Neural progenitor cell (in vitro differentiated cells): ENCODE measurements at regions not wholly inside any gene's neighbourhood (a gene's known extent, or its start where the extent isn't known, plus 50 kb on each side); places are given as distances from the start of the nearest gene placed in this dataset.

Source experiments
- DNase-seq: peaks from one replicate; pipeline ENCODE4 v3.0.0-alpha.2; 2016; ENCODE audit warnings: low spot score
- H2AFZ ChIP-seq: fragments of 200-600 bp; sonication (generic); replicated peaks from 2 replicates; pipeline ENCODE4 v1.6.1; 2016; ENCODE audit warnings: antibody characterized with exemption
- H3F3A ChIP-seq: fragments of 200-600 bp; sonication (generic); 2 replicates; pipeline ENCODE4 v1.6.1; 2016; ENCODE audit warnings: antibody characterized with exemption, low read depth
- H3K27ac ChIP-seq: fragments of 200-600 bp; sonication (generic); 2 replicates; pipeline ENCODE4 v1.5.1; 2016; ENCODE audit warnings: mild to moderate bottlenecking
- H3K27me3 ChIP-seq: fragments of 200-600 bp; sonication (generic); 2 replicates; pipeline ENCODE4 v1.6.1; 2016; ENCODE audit warnings: mild to moderate bottlenecking, moderate library complexity
- H3K36me3 ChIP-seq: fragments of 200-600 bp; sonication (generic); 2 replicates; pipeline ENCODE4 v1.5.1; 2016
- H3K4me1 ChIP-seq: fragments of 200-600 bp; sonication (generic); 2 replicates; pipeline ENCODE4 v1.6.1; 2016; ENCODE audit warnings: mixed run types
- H3K4me2 ChIP-seq: fragments of 200-600 bp; sonication (generic); 2 replicates; pipeline ENCODE4 v1.6.1; 2016
- H3K4me3 ChIP-seq: fragments of 200-600 bp; sonication (generic); 2 replicates; pipeline ENCODE4 v1.5.1; 2016
- H3K79me2 ChIP-seq: fragments of 200-600 bp; sonication (generic); 2 replicates; pipeline ENCODE4 v1.6.1; 2016; ENCODE audit warnings: low read depth
- H3K9ac ChIP-seq: fragments of 200-600 bp; sonication (generic); 2 replicates; pipeline ENCODE4 v1.6.1; 2016
- H3K9me3 ChIP-seq: fragments of 200-600 bp; sonication (generic); 2 replicates; pipeline ENCODE4 v1.5.1; 2016; ENCODE audit warnings: low read depth
- H4K20me1 ChIP-seq: fragments of 200-600 bp; sonication (generic); 2 replicates; pipeline ENCODE4 v1.6.1; 2016; ENCODE audit warnings: low read depth
- H3K27ac Mint-ChIP-seq: 3 replicates; pipeline ENCODE4 v1.8.0; 2021; ENCODE audit warnings: mixed read lengths
- H3K27me3 Mint-ChIP-seq: 2 replicates; pipeline ENCODE4 v1.8.0; 2022; ENCODE audit warnings: low read depth, mild to moderate bottlenecking, inconsistent platforms, moderate library complexity, mixed read lengths; ENCODE audit not compliant: insufficient read depth
- H3K36me3 Mint-ChIP-seq: 3 replicates; pipeline ENCODE4 v1.8.0; 2021; ENCODE audit warnings: mixed read lengths
- H3K4me1 Mint-ChIP-seq: 3 replicates; pipeline ENCODE4 v1.8.0; 2021; ENCODE audit warnings: mixed read lengths
- H3K4me3 Mint-ChIP-seq: 3 replicates; pipeline ENCODE4 v1.8.0; 2021; ENCODE audit warnings: mild to moderate bottlenecking, moderate library complexity, mixed read lengths
- H3K9me3 Mint-ChIP-seq: 3 replicates; pipeline ENCODE4 v1.8.0; 2020; ENCODE audit warnings: mixed read lengths
- EZH2 ChIP-seq: fragments of 200-600 bp; sonication (generic); IDR thresholded peaks from 2 replicates; pipeline ENCODE4 v1.6.1; 2017; ENCODE audit warnings: antibody characterized with exemption, mild to moderate bottlenecking, moderate library complexity
- EZH2phosphoT487 ChIP-seq: fragments of 200-600 bp; sonication (generic); IDR thresholded peaks from 2 replicates; pipeline ENCODE4 v1.6.1; 2017; ENCODE audit warnings: antibody characterized with exemption
- TF ChIP-seq, protein P1 (sequence below): fragments of 200-600 bp; sonication (generic); IDR thresholded peaks from 2 replicates; pipeline ENCODE4 v1.5.1; 2017; ENCODE audit warnings: antibody characterized with exemption, mild to moderate bottlenecking

DNA sequence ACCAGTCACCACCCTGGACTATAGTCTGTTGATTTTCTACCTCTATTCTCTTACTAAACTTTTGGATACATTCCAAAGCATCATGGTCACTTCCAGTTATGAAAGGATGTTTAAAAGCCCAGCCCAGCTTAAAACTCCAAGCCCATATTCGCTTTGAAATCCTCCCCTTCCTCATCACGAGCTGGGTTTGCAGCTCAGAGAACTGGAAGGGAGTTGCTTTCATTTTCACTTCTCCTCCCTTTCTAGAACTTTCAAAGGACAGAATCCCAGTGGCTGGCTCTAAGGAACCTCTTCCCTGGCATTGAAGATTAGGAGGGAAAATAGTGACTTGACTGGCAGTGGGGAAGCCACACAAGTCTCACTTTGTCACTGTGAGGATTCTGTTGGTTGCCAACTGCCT is 100.1 kb upstream of the DYNLRB2 start:
- H3K27me3 ChIP-seq = no peaks in the 10 kb centered on the region

DNA sequence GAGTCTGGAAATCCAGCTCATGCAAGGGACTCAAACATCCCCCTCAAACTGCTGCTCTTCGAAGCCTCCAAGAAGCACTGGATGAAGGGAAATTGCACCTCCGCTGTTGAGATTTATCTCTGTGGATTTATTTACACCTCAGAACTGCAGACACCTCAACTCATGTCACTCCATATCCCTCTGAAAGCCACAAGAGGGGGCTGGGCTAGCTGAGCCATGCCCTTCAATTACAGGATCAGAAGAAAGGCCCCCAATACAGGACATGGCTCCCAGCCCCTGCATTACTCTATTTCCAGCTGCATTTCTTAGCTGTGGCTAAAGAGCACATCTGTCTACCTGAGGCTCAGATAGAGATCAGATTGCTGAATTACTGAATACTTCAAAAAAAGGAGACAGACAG is 103.1 kb upstream of the DYNLRB2 start:
- no peaks in the 10 kb centered on the region for H3K4me1 Mint-ChIP-seq
- H3K27ac Mint-ChIP-seq = no peak overlapping the region
- H3K36me3 Mint-ChIP-seq = no peaks in the 10 kb centered on the region
- no peak overlapping the region for H3K9ac ChIP-seq
- H3K4me3 ChIP-seq = no peak overlapping the region
- H3F3A ChIP-seq = no peaks in the 10 kb centered on the region
- H3K27ac ChIP-seq = no peak overlapping the region
- H2AFZ ChIP-seq = peak overlapping the region; percentile 63
- no peaks in the 10 kb centered on the region for H3K27me3 Mint-ChIP-seq
- H4K20me1 ChIP-seq = no peaks in the 10 kb centered on the region
- H3K9me3 Mint-ChIP-seq = no peaks in the 10 kb centered on the region
- H3K4me2 ChIP-seq = no peak overlapping the region
- H3K4me1 ChIP-seq = no peaks in the 10 kb centered on the region
- peak; percentile 38 for DNase-seq
- no peaks in the 10 kb centered on the region for H3K27me3 ChIP-seq
- no peaks in the 10 kb centered on the region for H3K9me3 ChIP-seq
- TF ChIP-seq EZH2phosphoT487 = no peak
- no peak for TF ChIP-seq EZH2
- TF ChIP-seq, protein P1, sequence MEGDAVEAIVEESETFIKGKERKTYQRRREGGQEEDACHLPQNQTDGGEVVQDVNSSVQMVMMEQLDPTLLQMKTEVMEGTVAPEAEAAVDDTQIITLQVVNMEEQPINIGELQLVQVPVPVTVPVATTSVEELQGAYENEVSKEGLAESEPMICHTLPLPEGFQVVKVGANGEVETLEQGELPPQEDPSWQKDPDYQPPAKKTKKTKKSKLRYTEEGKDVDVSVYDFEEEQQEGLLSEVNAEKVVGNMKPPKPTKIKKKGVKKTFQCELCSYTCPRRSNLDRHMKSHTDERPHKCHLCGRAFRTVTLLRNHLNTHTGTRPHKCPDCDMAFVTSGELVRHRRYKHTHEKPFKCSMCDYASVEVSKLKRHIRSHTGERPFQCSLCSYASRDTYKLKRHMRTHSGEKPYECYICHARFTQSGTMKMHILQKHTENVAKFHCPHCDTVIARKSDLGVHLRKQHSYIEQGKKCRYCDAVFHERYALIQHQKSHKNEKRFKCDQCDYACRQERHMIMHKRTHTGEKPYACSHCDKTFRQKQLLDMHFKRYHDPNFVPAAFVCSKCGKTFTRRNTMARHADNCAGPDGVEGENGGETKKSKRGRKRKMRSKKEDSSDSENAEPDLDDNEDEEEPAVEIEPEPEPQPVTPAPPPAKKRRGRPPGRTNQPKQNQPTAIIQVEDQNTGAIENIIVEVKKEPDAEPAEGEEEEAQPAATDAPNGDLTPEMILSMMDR = peak; percentile 55
- H3K4me3 Mint-ChIP-seq = no peak overlapping the region
- no peaks in the 10 kb centered on the region for H3K36me3 ChIP-seq
- H3K79me2 ChIP-seq = no peaks in the 10 kb centered on the region

More for the DNA sequence above, 100.1 kb upstream of the DYNLRB2 start:
- no peaks in the 10 kb centered on the region for H3K4me1 Mint-ChIP-seq
- H3K27ac Mint-ChIP-seq = no peak overlapping the region
- Histone ChIP-seq H3K36me3 (no peaks in the 10 kb centered on the region), H3K79me2 (no peaks in the 10 kb centered on the region), H4K20me1 (no peaks in the 10 kb centered on the region), H3K9ac (no peak overlapping the region), H3K9me3 (no peaks in the 10 kb centered on the region), H3K4me1 (no peaks in the 10 kb centered on the region), H3F3A (no peaks in the 10 kb centered on the region), H3K4me3 (no peak overlapping the region), H2AFZ (no peak overlapping the region), H3K27ac (no peak overlapping the region), H3K4me2 (no peak overlapping the region)
- TF ChIP-seq EZH2phosphoT487 (no peak), EZH2 (no peak)
- TF ChIP-seq, protein P1 = no peak
- no peaks in the 10 kb centered on the region for H3K36me3 Mint-ChIP-seq
- no peak for DNase-seq
- H3K9me3 Mint-ChIP-seq = no peaks in the 10 kb centered on the region
- H3K4me3 Mint-ChIP-seq = no peak overlapping the region
- H3K27me3 Mint-ChIP-seq = no peaks in the 10 kb centered on the region

DNA sequence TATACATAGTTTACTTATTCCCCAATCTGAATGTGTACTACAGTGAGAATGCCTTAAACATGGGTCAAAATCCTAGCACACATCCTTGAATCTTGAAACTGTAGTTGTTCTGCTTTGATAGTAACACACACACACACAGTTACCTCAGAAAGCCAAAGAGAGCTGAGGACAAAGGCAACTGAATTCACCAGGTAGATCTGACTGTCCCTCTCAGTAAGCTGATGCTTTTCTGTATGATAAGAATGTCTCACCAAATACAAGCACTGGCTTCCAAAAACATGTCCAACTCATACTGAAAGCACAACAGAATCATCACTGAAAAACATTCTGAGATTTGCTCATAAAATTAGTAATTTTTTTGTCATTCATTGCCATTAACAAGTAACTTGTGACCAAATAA is 104.3 kb upstream of the DYNLRB2 start:
- Histone ChIP-seq H3K9ac (no peak overlapping the region), H3F3A (no peaks in the 10 kb centered on the region), H3K4me3 (no peak overlapping the region), H4K20me1 (no peaks in the 10 kb centered on the region), H3K79me2 (no peaks in the 10 kb centered on the region), H3K4me2 (no peak overlapping the region), H3K4me1 (no peaks in the 10 kb centered on the region), H3K27ac (no peak overlapping the region), H2AFZ (no peak overlapping the region), H3K36me3 (no peaks in the 10 kb centered on the region), H3K27me3 (no peaks in the 10 kb centered on the region), H3K9me3 (no peaks in the 10 kb centered on the region)
- H3K9me3 Mint-ChIP-seq = no peaks in the 10 kb centered on the region
- no peaks in the 10 kb centered on the region for H3K4me1 Mint-ChIP-seq
- no peak for TF ChIP-seq EZH2phosphoT487
- no peak for TF ChIP-seq EZH2
- TF ChIP-seq, protein P1 = no peak
- H3K27me3 Mint-ChIP-seq = no peaks in the 10 kb centered on the region
- no peak overlapping the region for H3K27ac Mint-ChIP-seq
- no peak for DNase-seq
- no peak overlapping the region for H3K4me3 Mint-ChIP-seq
- H3K36me3 Mint-ChIP-seq = no peaks in the 10 kb centered on the region

DNA sequence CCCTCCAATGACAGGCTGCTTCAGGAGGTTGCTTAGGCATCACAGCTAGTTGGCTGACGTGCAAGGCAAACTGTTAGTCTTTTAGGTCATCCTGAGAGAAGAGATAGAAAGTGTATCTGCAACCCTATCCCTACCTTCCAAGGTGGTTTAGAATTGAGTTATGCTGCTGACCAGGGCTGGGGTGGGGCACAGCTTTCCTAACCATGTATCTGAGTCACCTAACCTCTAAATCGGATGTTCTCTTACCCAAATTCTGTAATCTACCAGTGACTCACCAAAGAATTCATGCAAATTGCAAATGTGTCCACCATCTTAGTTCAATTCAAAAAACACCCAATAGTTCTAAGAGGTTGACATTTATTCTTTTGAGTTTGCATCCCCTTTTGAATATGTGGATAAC is 107.2 kb upstream of the DYNLRB2 start:
- no peak overlapping the region for H3K9ac ChIP-seq
- no peak for DNase-seq
- H3K9me3 Mint-ChIP-seq = no peaks in the 10 kb centered on the region
- H3F3A ChIP-seq = no peaks in the 10 kb centered on the region
- no peak overlapping the region for H2AFZ ChIP-seq
- H3K9me3 ChIP-seq = no peaks in the 10 kb centered on the region
- H3K27me3 Mint-ChIP-seq = no peaks in the 10 kb centered on the region
- H3K79me2 ChIP-seq = no peaks in the 10 kb centered on the region
- TF ChIP-seq, protein P1 = no peak
- TF ChIP-seq EZH2phosphoT487 (no peak), EZH2 (no peak)
- no peak overlapping the region for H3K4me3 ChIP-seq
- no peak overlapping the region for H3K27ac Mint-ChIP-seq
- H3K36me3 Mint-ChIP-seq = no peaks in the 10 kb centered on the region
- H3K4me2 ChIP-seq = no peak overlapping the region
- no peaks in the 10 kb centered on the region for H4K20me1 ChIP-seq
- H3K36me3 ChIP-seq = no peaks in the 10 kb centered on the region
- no peaks in the 10 kb centered on the region for H3K27me3 ChIP-seq
- H3K4me1 ChIP-seq = no peaks in the 10 kb centered on the region
- no peak overlapping the region for H3K27ac ChIP-seq
- H3K4me3 Mint-ChIP-seq = no peak overlapping the region
- H3K4me1 Mint-ChIP-seq = no peaks in the 10 kb centered on the region
